ENCODE measurements at regions not wholly inside any gene's neighbourhood (a gene's known extent, or its start where the extent isn't known, plus 50 kb on each side); places are given as distances from the start of the nearest gene placed in this dataset.
"Not testable (repeated sequence)": the region's sequence is repeated elsewhere in the genome, so short reads cannot be mapped to it uniquely, and the experiment has no call there.

GRCh38 chr22:16665610-16666009 lies 73.0 kb upstream of the CCT8L2 start:
- TF ChIP-seq POLR2A (IDR thresholded peaks at IDR 0.05; ENCODE audit: low read depth, low read length); POLR2AphosphoS5 (IDR thresholded peaks at IDR 0.05; ENCODE audit: insufficient read depth, low read depth, low read length); EZH2 (IDR thresholded peaks at IDR 0.05; ENCODE audit: borderline replicate concordance, low read depth, low read length, severe bottlenecking); FOS (IDR thresholded peaks at IDR 0.05; ENCODE audit: borderline replicate concordance, insufficient read depth, low read length); JUN (IDR thresholded peaks at IDR 0.05; ENCODE audit: borderline replicate concordance, insufficient read depth, insufficient read length, low read depth); MYC (IDR thresholded peaks at IDR 0.05; ENCODE audit: low read depth, low read length); GATA2 (IDR thresholded peaks at IDR 0.05; ENCODE audit: insufficient read depth, insufficient read length, low read depth, low read length): not testable (repeated sequence)
- TF ChIP-seq, protein P1, sequence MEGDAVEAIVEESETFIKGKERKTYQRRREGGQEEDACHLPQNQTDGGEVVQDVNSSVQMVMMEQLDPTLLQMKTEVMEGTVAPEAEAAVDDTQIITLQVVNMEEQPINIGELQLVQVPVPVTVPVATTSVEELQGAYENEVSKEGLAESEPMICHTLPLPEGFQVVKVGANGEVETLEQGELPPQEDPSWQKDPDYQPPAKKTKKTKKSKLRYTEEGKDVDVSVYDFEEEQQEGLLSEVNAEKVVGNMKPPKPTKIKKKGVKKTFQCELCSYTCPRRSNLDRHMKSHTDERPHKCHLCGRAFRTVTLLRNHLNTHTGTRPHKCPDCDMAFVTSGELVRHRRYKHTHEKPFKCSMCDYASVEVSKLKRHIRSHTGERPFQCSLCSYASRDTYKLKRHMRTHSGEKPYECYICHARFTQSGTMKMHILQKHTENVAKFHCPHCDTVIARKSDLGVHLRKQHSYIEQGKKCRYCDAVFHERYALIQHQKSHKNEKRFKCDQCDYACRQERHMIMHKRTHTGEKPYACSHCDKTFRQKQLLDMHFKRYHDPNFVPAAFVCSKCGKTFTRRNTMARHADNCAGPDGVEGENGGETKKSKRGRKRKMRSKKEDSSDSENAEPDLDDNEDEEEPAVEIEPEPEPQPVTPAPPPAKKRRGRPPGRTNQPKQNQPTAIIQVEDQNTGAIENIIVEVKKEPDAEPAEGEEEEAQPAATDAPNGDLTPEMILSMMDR (IDR thresholded peaks at IDR 0.05; ENCODE audit: extremely low read depth in 1 of 2, insufficient read depth in 1 of 2, low read depth in 1 of 2, low read length in 2 of 2), result not testable (repeated sequence)
- TF ChIP-seq, protein P2, sequence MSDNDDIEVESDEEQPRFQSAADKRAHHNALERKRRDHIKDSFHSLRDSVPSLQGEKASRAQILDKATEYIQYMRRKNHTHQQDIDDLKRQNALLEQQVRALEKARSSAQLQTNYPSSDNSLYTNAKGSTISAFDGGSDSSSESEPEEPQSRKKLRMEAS (IDR thresholded peaks at IDR 0.05; ENCODE audit: insufficient read depth, insufficient read length), result not testable (repeated sequence)
